ENCODE measurements at regions not wholly inside any gene's neighbourhood (a gene's known extent, or its start where the extent isn't known, plus 50 kb on each side); places are given as distances from the start of the nearest gene placed in this dataset.

GRCh38 chr11:70674605-70675004 lies 276.3 kb downstream of the CTTN start:
- ChIA-PET POLR2A (ENCODE audit: low non-redundant PET) (interaction anchor here (0.7 kb wide), 1 partner anchor 688 kb away, joined by 5 read pairs; no protein-coding TSS in a partner anchor), CTCF (interaction anchor here (0.9 kb wide), 1 partner anchor 13 kb away, joined by 3 read pairs; no protein-coding TSS in a partner anchor)
- Histone ChIP-seq H3K4me3 (ENCODE audit: low read depth, low read length, poor library complexity, severe bottlenecking) (no peak overlapping the region), H3K27ac (ENCODE audit: low read depth, low read length, poor library complexity, severe bottlenecking) (no peak overlapping the region), H3K36me3 (ENCODE audit: insufficient read depth, low read length, poor library complexity, severe bottlenecking) (no peaks in the 10 kb centered on the region), H3K27me3 (replicated peaks; ENCODE audit: insufficient read depth, low read depth, low read length, poor library complexity) (peaks cover 14% of the 10 kb centered on the region), H3K9me3 (ENCODE audit: low read depth, low read length, poor library complexity, severe bottlenecking) (no peaks in the 10 kb centered on the region), H3K4me1 (ENCODE audit: insufficient read depth, low read length, poor library complexity, severe bottlenecking) (peaks cover 14% of the 10 kb centered on the region)
- BruUV-seq (replicated peaks), result no TSS peak
- DNase-seq (ENCODE audit: low spot score), result no peak
- intact Hi-C loops (cut with micrococcal nuclease; ENCODE audit: unreplicated experiment), result no loop called here
- no peak for TF ChIP-seq CTCF (conservative IDR thresholded peaks at IDR 0.05; ENCODE audit: low read depth, low read length)
- TF ChIP-seq EZH2 (IDR thresholded peaks at IDR 0.05; ENCODE audit: borderline replicate concordance, low read depth, low read length, poor library complexity, severe bottlenecking), result no peak

GRCh38 chr11:70675697-70676374 lies 277.5 kb downstream of the CTTN start:
- TF ChIP-seq EZH2 (IDR thresholded peaks at IDR 0.05; ENCODE audit: borderline replicate concordance, low read depth, low read length, poor library complexity, severe bottlenecking), result no peak
- no peak for TF ChIP-seq CTCF (conservative IDR thresholded peaks at IDR 0.05; ENCODE audit: low read depth, low read length)
- Histone ChIP-seq H3K27ac (ENCODE audit: low read depth, low read length, poor library complexity, severe bottlenecking) (no peak overlapping the region), H3K9me3 (ENCODE audit: low read depth, low read length, poor library complexity, severe bottlenecking) (no peaks in the 10 kb centered on the region), H3K4me3 (ENCODE audit: low read depth, low read length, poor library complexity, severe bottlenecking) (no peak overlapping the region), H3K27me3 (replicated peaks; ENCODE audit: insufficient read depth, low read depth, low read length, poor library complexity) (peaks cover 12% of the 10 kb centered on the region), H3K36me3 (ENCODE audit: insufficient read depth, low read length, poor library complexity, severe bottlenecking) (no peaks in the 10 kb centered on the region), H3K4me1 (ENCODE audit: insufficient read depth, low read length, poor library complexity, severe bottlenecking) (peaks cover 7% of the 10 kb centered on the region)
- intact Hi-C loops (cut with micrococcal nuclease; ENCODE audit: unreplicated experiment), result no loop called here
- DNase-seq (ENCODE audit: low spot score), result no peak
- CTCF ChIA-PET, result no interaction called here
- BruUV-seq (replicated peaks), result no TSS peak
- POLR2A ChIA-PET (ENCODE audit: low non-redundant PET), result no interaction called here

- POLR2A ChIA-PET (ENCODE audit: low non-redundant PET), result no interaction called here
- BruUV-seq (replicated peaks), result no TSS peak
- CTCF ChIA-PET, result no interaction called here
These were observed 279.0 kb downstream of the CTTN start for GRCh38 chr11:70677232-70677916.

More at GRCh38 chr11:70677232-70677916, 279.0 kb downstream of the CTTN start:
- intact Hi-C loops (cut with micrococcal nuclease; ENCODE audit: unreplicated experiment), result no loop called here
- no peak overlapping the region for H3K27ac ChIP-seq (ENCODE audit: low read depth, low read length, poor library complexity, severe bottlenecking)
- DNase-seq (ENCODE audit: low spot score), result no peak
- peaks cover 26% of the 10 kb centered on the region for H3K27me3 ChIP-seq (replicated peaks; ENCODE audit: insufficient read depth, low read depth, low read length, poor library complexity)
- H3K36me3 ChIP-seq (ENCODE audit: insufficient read depth, low read length, poor library complexity, severe bottlenecking), result no peaks in the 10 kb centered on the region
- H3K4me1 ChIP-seq (ENCODE audit: insufficient read depth, low read length, poor library complexity, severe bottlenecking), result no peaks in the 10 kb centered on the region
- H3K9me3 ChIP-seq (ENCODE audit: low read depth, low read length, poor library complexity, severe bottlenecking), result no peaks in the 10 kb centered on the region
- TF ChIP-seq EZH2 (IDR thresholded peaks at IDR 0.05; ENCODE audit: borderline replicate concordance, low read depth, low read length, poor library complexity, severe bottlenecking), result no peak
- TF ChIP-seq CTCF (conservative IDR thresholded peaks at IDR 0.05; ENCODE audit: low read depth, low read length), result no peak
- H3K4me3 ChIP-seq (ENCODE audit: low read depth, low read length, poor library complexity, severe bottlenecking), result no peak overlapping the region

All from A673 (cell line).